SKM-1 treated with dmso at 0.1 percent for 144 hours (cell line): ENCODE measurements at regions not wholly inside any gene's neighbourhood (a gene's known extent, or its start where the extent isn't known, plus 50 kb on each side); places are given as distances from the start of the nearest gene placed in this dataset.
"Not testable (repeated sequence)": the region's sequence is repeated elsewhere in the genome, so short reads cannot be mapped to it uniquely, and the experiment has no call there.

Experiments used
- DNase-seq: peaks from one replicate; lab custom pipeline; 2025; ENCODE audit not compliant: unreplicated experiment; lab: John Stamatoyannopoulos, UW

- not testable (repeated sequence) for DNase-seq
Observed at GRCh38 chr11:49817705-49818430, 134.3 kb upstream of the OR4C13 start.

GRCh38 chr11:49823188-49823587 lies 129.0 kb upstream of the OR4C13 start:
- DNase-seq = not testable (repeated sequence)

GRCh38 chr11:49850541-49850940 lies 101.7 kb upstream of the OR4C13 start:
- not testable (repeated sequence) for DNase-seq

- DNase-seq = no peak
Observed at GRCh38 chr11:49851511-49851910, 100.7 kb upstream of the OR4C13 start.

- no peak for DNase-seq
Observed at GRCh38 chr11:49851971-49852389, 100.2 kb upstream of the OR4C13 start.

- DNase-seq = not testable (repeated sequence)
Observed at GRCh38 chr11:49888875-49889274, 63.3 kb upstream of the OR4C13 start.

- not testable (repeated sequence) for DNase-seq
Observed at GRCh38 chr11:49891910-49892671, 60.1 kb upstream of the OR4C13 start.

GRCh38 chr11:49893442-49893841 lies 58.7 kb upstream of the OR4C13 start:
- DNase-seq = not testable (repeated sequence)
